ENCODE measurements at regions not wholly inside any gene's neighbourhood (a gene's known extent, or its start where the extent isn't known, plus 50 kb on each side); places are given as distances from the start of the nearest gene placed in this dataset.

- no peak overlapping the region for H3K4me3 ChIP-seq (ENCODE audit: low read depth, low read length)
- TF ChIP-seq, protein P1, sequence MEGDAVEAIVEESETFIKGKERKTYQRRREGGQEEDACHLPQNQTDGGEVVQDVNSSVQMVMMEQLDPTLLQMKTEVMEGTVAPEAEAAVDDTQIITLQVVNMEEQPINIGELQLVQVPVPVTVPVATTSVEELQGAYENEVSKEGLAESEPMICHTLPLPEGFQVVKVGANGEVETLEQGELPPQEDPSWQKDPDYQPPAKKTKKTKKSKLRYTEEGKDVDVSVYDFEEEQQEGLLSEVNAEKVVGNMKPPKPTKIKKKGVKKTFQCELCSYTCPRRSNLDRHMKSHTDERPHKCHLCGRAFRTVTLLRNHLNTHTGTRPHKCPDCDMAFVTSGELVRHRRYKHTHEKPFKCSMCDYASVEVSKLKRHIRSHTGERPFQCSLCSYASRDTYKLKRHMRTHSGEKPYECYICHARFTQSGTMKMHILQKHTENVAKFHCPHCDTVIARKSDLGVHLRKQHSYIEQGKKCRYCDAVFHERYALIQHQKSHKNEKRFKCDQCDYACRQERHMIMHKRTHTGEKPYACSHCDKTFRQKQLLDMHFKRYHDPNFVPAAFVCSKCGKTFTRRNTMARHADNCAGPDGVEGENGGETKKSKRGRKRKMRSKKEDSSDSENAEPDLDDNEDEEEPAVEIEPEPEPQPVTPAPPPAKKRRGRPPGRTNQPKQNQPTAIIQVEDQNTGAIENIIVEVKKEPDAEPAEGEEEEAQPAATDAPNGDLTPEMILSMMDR (IDR thresholded peaks at IDR 0.05; ENCODE audit: low read depth, low read length): no peak
Observed at GRCh38 chr11:27234043-27234668, 128.9 kb downstream of the CCDC34 start.

- TF ChIP-seq, protein P1 (IDR thresholded peaks at IDR 0.05; ENCODE audit: low read depth, low read length): no peak
- H3K4me3 ChIP-seq (ENCODE audit: low read depth, low read length): no peak overlapping the region
Observed at GRCh38 chr11:27233654-27234042, 129.4 kb downstream of the CCDC34 start.

GRCh38 chr11:27231530-27231929, 131.5 kb downstream of the CCDC34 start:
- TF ChIP-seq, protein P1 (IDR thresholded peaks at IDR 0.05; ENCODE audit: low read depth, low read length): no peak
- H3K4me3 ChIP-seq (ENCODE audit: low read depth, low read length): no peak overlapping the region

GRCh38 chr11:27230192-27230572, 132.8 kb downstream of the CCDC34 start:
- TF ChIP-seq, protein P1 (IDR thresholded peaks at IDR 0.05; ENCODE audit: low read depth, low read length): no peak
- no peak overlapping the region for H3K4me3 ChIP-seq (ENCODE audit: low read depth, low read length)

- no peak overlapping the region for H3K4me3 ChIP-seq (ENCODE audit: low read depth, low read length)
- TF ChIP-seq, protein P1 (IDR thresholded peaks at IDR 0.05; ENCODE audit: low read depth, low read length): no peak
Observed at GRCh38 chr11:27229511-27230191, 133.4 kb downstream of the CCDC34 start.

DNA sequence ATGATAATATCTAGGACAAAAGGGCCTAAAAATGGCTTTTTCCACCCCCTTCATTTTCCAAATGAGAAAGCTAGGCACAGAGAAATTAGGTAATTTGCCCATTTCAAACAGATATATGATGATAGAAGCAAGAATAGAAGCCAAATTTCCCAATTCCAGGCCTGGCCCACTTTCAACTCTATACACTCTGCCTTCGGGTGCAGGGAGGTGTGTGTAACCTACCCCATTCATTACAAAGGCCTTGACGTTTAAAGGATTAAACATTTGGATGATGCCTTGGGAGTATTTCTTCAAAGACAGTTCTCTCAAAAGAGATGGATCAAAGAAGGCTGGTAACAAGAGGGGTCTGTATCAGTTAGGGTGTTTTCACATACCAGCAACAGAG, 134.1 kb downstream of the CCDC34 start:
- no peak overlapping the region for H3K4me3 ChIP-seq (ENCODE audit: low read depth, low read length)
- TF ChIP-seq, protein P1 (IDR thresholded peaks at IDR 0.05; ENCODE audit: low read depth, low read length): no peak

DNA sequence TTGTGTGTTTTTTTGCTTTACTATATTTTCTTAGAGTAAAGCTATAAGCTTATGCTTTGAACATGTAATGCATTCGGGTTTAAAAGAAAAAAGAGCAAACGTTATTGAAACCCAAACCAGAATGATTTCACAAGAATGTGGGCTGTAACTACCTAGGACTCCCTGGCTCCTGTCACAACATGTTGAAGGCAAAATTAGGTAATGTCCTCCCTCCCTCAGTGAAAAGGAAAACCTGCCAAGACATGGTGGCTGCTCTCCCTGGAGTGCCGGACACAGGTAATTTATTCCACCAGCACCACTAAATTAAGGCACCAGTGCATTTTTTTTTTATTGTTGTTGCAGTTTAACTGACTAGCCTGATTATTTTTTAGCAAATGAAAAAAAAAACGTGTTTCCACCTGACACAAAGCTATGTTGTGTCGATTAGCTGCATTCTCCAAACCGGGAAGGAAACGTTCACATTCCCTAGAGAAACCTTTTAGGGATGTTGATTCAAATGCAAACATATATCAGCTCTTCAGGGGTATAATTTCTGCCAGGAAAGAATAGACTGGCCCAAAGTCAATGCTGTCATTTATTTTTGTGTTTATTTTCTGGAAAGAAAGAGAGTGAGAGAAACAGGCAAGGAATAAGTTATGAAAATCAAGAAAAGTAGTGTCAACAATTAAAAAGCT, 134.6 kb downstream of the CCDC34 start:
- TF ChIP-seq, protein P1 (IDR thresholded peaks at IDR 0.05; ENCODE audit: low read depth, low read length): no peak

More for the DNA sequence above, 134.6 kb downstream of the CCDC34 start:
- no peak overlapping the region for H3K4me3 ChIP-seq (ENCODE audit: low read depth, low read length)

Data from WI38 (cell line).